ENCODE measurements at regions not wholly inside any gene's neighbourhood (a gene's known extent, or its start where the extent isn't known, plus 50 kb on each side); places are given as distances from the start of the nearest gene placed in this dataset.
A peak's percentile ranks its signal among the peaks of the same experiment; 100 is the strongest.

- H3K36me3 ChIP-seq (ENCODE audit: control insufficient read depth, insufficient read depth, low read length) = no peaks in the 10 kb centered on the region
- no peak overlapping the region for H3K4me2 ChIP-seq (ENCODE audit: extremely low read depth, insufficient read depth, low read length)
- no peak for TF ChIP-seq EZH2 (IDR thresholded peaks at IDR 0.05; ENCODE audit: low read length, missing control alignments)
- TF ChIP-seq CTCF (conservative IDR thresholded peaks at IDR 0.05 in 1 of 2, IDR thresholded peaks at IDR 0.05 in 1 of 2; ENCODE audit: low read depth in 1 of 2, low read length in 2 of 2) = no peak
- H4K20me1 ChIP-seq (ENCODE audit: control insufficient read depth, extremely low read depth, insufficient read depth, low read length) = no peaks in the 10 kb centered on the region
- H3K9ac ChIP-seq (ENCODE audit: insufficient read depth, low read length) = no peak overlapping the region
- no peaks in the 10 kb centered on the region for H3K4me1 ChIP-seq (ENCODE audit: control insufficient read depth, extremely low read depth, insufficient read depth, low read length)
- H3K9me3 ChIP-seq (ENCODE audit: control insufficient read depth, insufficient read depth, low read depth, low read length) = no peaks in the 10 kb centered on the region
- H2AFZ ChIP-seq (ENCODE audit: low read length) = no peak overlapping the region
- no peaks in the 10 kb centered on the region for H3K27me3 ChIP-seq (ENCODE audit: control insufficient read depth, insufficient read depth, low read length)
- DNase-seq (ENCODE audit: low read depth in 2 of 2) = peak in 1 of 2 donors; percentile 27
- no peak overlapping the region for H3K27ac ChIP-seq (ENCODE audit: insufficient read depth, low read length)
- H3K79me2 ChIP-seq (ENCODE audit: control insufficient read depth, insufficient read depth, low read length) = no peaks in the 10 kb centered on the region
- no peak overlapping the region for H3K4me3 ChIP-seq (replicated peaks in 1 of 4; ENCODE audit: control extremely low read depth in 1 of 4, insufficient read depth in 1 of 4, low read depth in 3 of 4, low read length in 4 of 4)
Measured at GRCh38 chrX:151816934-151817333, 82.4 kb downstream of the CNGA2 start.

- Histone ChIP-seq H3K9ac (ENCODE audit: insufficient read depth, low read length) (no peak overlapping the region), H3K27me3 (ENCODE audit: control insufficient read depth, insufficient read depth, low read length) (no peaks in the 10 kb centered on the region), H3K79me2 (ENCODE audit: control insufficient read depth, insufficient read depth, low read length) (no peaks in the 10 kb centered on the region), H3K9me3 (ENCODE audit: control insufficient read depth, insufficient read depth, low read depth, low read length) (no peaks in the 10 kb centered on the region), H3K4me2 (ENCODE audit: extremely low read depth, insufficient read depth, low read length) (no peak overlapping the region), H2AFZ (ENCODE audit: low read length) (no peak overlapping the region), H3K27ac (ENCODE audit: insufficient read depth, low read length) (no peak overlapping the region), H4K20me1 (ENCODE audit: control insufficient read depth, extremely low read depth, insufficient read depth, low read length) (no peaks in the 10 kb centered on the region), H3K36me3 (ENCODE audit: control insufficient read depth, insufficient read depth, low read length) (no peaks in the 10 kb centered on the region), H3K4me3 (replicated peaks in 1 of 4; ENCODE audit: control extremely low read depth in 1 of 4, insufficient read depth in 1 of 4, low read depth in 3 of 4, low read length in 4 of 4) (no peak overlapping the region), H3K4me1 (ENCODE audit: control insufficient read depth, extremely low read depth, insufficient read depth, low read length) (no peaks in the 10 kb centered on the region)
- TF ChIP-seq EZH2 (IDR thresholded peaks at IDR 0.05; ENCODE audit: low read length, missing control alignments) (no peak), CTCF (conservative IDR thresholded peaks at IDR 0.05 in 1 of 2, IDR thresholded peaks at IDR 0.05 in 1 of 2; ENCODE audit: low read depth in 1 of 2, low read length in 2 of 2) (no peak)
- DNase-seq (ENCODE audit: low read depth in 2 of 2) = no peak
Measured at GRCh38 chrX:151818828-151819227, 84.3 kb downstream of the CNGA2 start.

- no peak overlapping the region for H3K4me2 ChIP-seq (ENCODE audit: extremely low read depth, insufficient read depth, low read length)
- TF ChIP-seq CTCF (conservative IDR thresholded peaks at IDR 0.05 in 1 of 2, IDR thresholded peaks at IDR 0.05 in 1 of 2; ENCODE audit: low read depth in 1 of 2, low read length in 2 of 2) (no peak), EZH2 (IDR thresholded peaks at IDR 0.05; ENCODE audit: low read length, missing control alignments) (no peak)
- DNase-seq (ENCODE audit: low read depth in 2 of 2) = no peak
- no peaks in the 10 kb centered on the region for H3K79me2 ChIP-seq (ENCODE audit: control insufficient read depth, insufficient read depth, low read length)
- H3K27me3 ChIP-seq (ENCODE audit: control insufficient read depth, insufficient read depth, low read length) = no peaks in the 10 kb centered on the region
- no peak overlapping the region for H3K4me3 ChIP-seq (replicated peaks in 1 of 4; ENCODE audit: control extremely low read depth in 1 of 4, insufficient read depth in 1 of 4, low read depth in 3 of 4, low read length in 4 of 4)
- H3K36me3 ChIP-seq (ENCODE audit: control insufficient read depth, insufficient read depth, low read length) = no peaks in the 10 kb centered on the region
- H3K9ac ChIP-seq (ENCODE audit: insufficient read depth, low read length) = no peak overlapping the region
- no peak overlapping the region for H3K27ac ChIP-seq (ENCODE audit: insufficient read depth, low read length)
- H4K20me1 ChIP-seq (ENCODE audit: control insufficient read depth, extremely low read depth, insufficient read depth, low read length) = no peaks in the 10 kb centered on the region
- H2AFZ ChIP-seq (ENCODE audit: low read length) = no peak overlapping the region
- H3K4me1 ChIP-seq (ENCODE audit: control insufficient read depth, extremely low read depth, insufficient read depth, low read length) = no peaks in the 10 kb centered on the region
- H3K9me3 ChIP-seq (ENCODE audit: control insufficient read depth, insufficient read depth, low read depth, low read length) = no peaks in the 10 kb centered on the region
Measured at GRCh38 chrX:151821226-151821625, 86.7 kb downstream of the CNGA2 start.

All from fibroblast of lung (primary cell).